Neutrophil (primary cell): ENCODE measurements at regions not wholly inside any gene's neighbourhood (a gene's known extent, or its start where the extent isn't known, plus 50 kb on each side); places are given as distances from the start of the nearest gene placed in this dataset.

Experiments used
- H3K27ac ChIP-seq: fragments of 200-600 bp; sonication (generic); 2 replicates; pipeline ENCODE4 v1.5.1; 2016; ENCODE audit warnings: mild to moderate bottlenecking, moderate library complexity
- H3K27me3 ChIP-seq: fragments of 200-600 bp; sonication (generic); 2 replicates; pipeline ENCODE4 v1.6.0; 2016; ENCODE audit warnings: mild to moderate bottlenecking
- H3K36me3 ChIP-seq: fragments of 200-600 bp; sonication (generic); 2 replicates; pipeline ENCODE4 v1.5.1; 2017
- H3K4me1 ChIP-seq, 2 experiments: fragments of 200-600 bp in 1 of 2; sonication (generic) in 1 of 2; 1 replicate in 1 of 2; 2 replicates in 1 of 2; pipeline versions ENCODE4 v1.5.1 to v1.6.1; 2013 to 2016; ENCODE audit warnings: low read depth in 1 of 2, low read length in 1 of 2, mild to moderate bottlenecking in 1 of 2, moderate library complexity in 1 of 2; ENCODE audit not compliant: control insufficient read depth in 1 of 2, insufficient read depth in 1 of 2
- H3K4me3 ChIP-seq, 2 experiments: fragments of 200-600 bp in 1 of 2; sonication (generic) in 1 of 2; 1 replicate in 1 of 2; 2 replicates in 1 of 2; pipeline ENCODE4 v1.5.1; 2013 to 2016; ENCODE audit warnings: low read depth in 1 of 2, low read length in 1 of 2, mild to moderate bottlenecking in 1 of 2, moderate library complexity in 1 of 2
- H3K9me3 ChIP-seq: fragments of 200-600 bp; sonication (generic); 2 replicates; pipeline ENCODE4 v1.5.1; 2016
- TF ChIP-seq, protein P1 (sequence below): fragments of 200-600 bp; sonication (generic); IDR thresholded peaks from 2 replicates; pipeline ENCODE4 v1.5.1; 2016; ENCODE audit warnings: antibody characterized with exemption

DNA sequence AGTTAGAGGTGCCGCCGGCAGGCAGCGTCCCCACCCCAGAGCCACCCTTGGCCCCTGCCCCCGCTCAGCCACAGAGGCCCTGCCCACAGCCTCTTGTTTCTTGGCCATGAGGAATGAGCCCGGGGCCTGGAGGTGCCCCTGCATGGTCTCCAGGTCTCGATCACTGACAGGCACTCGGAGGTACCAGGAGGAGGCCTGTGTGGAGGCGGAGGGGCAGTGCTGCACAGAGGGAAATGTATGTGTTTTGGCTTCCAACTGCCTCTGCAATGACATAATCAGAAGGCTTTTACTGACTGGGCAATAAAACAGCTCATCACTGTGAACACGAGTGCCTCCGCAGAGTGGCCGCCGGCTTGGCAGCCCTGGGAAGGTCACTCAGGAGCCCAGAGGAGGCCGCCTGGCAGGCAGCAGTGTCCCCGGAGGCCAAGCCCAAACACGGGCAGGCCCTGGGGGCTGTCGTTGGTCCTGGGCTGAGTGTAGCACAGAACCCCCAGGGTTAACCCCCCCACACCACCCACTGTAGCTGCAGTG is 61.1 kb upstream of the GATA5 start:
- Histone ChIP-seq H3K36me3 (no peaks in the 10 kb centered on the region), H3K4me1 (no peaks in the 10 kb centered on the region), H3K4me3 (no peak overlapping the region), H3K9me3 (no peaks in the 10 kb centered on the region), H3K27ac (no peak overlapping the region), H3K27me3 (peaks cover 3% of the 10 kb centered on the region)
- TF ChIP-seq, protein P1, sequence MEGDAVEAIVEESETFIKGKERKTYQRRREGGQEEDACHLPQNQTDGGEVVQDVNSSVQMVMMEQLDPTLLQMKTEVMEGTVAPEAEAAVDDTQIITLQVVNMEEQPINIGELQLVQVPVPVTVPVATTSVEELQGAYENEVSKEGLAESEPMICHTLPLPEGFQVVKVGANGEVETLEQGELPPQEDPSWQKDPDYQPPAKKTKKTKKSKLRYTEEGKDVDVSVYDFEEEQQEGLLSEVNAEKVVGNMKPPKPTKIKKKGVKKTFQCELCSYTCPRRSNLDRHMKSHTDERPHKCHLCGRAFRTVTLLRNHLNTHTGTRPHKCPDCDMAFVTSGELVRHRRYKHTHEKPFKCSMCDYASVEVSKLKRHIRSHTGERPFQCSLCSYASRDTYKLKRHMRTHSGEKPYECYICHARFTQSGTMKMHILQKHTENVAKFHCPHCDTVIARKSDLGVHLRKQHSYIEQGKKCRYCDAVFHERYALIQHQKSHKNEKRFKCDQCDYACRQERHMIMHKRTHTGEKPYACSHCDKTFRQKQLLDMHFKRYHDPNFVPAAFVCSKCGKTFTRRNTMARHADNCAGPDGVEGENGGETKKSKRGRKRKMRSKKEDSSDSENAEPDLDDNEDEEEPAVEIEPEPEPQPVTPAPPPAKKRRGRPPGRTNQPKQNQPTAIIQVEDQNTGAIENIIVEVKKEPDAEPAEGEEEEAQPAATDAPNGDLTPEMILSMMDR = no peak

DNA sequence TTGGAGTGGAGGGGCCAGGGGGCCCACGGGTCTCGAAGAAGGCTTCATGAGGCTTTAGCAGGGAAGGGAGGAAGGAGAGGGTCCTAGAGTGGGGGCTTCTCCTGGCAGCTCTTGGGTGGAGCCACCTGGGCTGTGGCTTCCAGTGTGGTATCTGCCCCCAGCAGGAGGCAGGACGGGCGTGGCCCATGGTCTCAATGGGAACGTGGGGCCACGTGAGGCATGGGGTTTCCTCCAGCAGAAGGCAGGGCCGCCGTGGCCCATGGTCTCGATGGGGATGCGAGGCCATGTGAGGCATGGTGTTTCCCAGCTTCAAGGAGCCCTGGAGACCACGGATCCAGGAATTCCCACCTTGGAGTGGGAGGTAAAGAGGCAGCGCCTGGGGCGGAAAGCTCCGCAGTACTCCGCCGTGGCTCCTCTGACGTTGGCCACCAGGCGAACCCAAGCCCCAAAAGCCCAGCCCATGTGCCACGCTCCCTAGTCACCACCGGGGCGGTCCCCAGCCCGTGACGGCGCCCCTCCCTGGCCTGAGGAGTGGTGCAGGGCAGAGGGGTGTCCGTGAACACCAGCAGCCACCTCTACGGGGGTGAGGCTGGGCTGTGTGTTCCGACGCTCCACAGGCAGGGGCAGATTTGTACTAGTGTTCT is 62.0 kb upstream of the GATA5 start:
- H3K4me3 ChIP-seq = no peak overlapping the region
- H3K4me1 ChIP-seq = no peaks in the 10 kb centered on the region
- H3K27me3 ChIP-seq = peaks cover 3% of the 10 kb centered on the region
- no peak overlapping the region for H3K27ac ChIP-seq
- no peaks in the 10 kb centered on the region for H3K9me3 ChIP-seq
- H3K36me3 ChIP-seq = no peaks in the 10 kb centered on the region
- TF ChIP-seq, protein P1 = no peak

DNA sequence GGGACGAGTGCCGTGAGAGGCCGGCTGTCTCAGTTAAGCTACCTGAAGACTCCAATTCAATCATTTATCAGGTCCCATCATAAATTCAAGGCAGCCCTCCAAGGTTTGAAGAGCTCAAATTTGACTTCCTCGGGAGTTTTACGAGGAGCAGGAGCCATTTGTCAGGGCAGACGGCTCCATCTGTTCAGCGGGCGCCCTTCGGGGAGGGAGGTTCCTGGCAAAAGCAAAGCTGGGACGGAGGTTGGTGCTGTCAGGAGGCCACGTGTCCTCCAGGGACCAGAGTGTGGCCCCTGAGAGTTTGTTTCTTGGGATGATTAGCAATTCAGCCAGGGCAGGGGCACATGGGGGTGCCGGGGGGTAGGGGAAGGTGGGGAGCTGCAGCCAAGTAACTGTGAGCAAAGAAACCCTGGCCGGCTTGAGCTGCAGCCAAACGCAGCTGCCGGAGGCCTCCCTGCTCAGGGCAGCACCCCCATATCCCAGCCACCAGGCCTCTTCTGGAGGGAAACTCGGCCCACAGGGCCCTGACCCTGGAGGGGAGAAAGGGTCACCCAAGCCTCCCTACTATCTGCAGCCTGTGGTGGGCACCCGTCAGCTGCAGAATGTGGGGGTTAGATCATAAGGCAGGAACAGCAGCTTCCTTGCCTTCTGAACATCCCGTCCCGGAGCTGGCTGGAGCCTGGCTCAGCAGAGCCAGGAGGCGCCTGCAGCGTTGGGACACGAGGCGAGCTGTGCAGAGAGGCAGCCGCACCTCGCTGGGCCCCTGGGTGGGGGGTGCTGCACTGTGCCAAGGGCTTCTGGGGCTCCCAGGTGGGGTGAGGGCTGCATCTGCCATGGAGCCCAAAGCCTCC is 63.6 kb upstream of the GATA5 start:
- Histone ChIP-seq H3K4me3 (no peak overlapping the region), H3K36me3 (no peaks in the 10 kb centered on the region), H3K9me3 (no peaks in the 10 kb centered on the region), H3K4me1 (no peaks in the 10 kb centered on the region), H3K27ac (no peak overlapping the region), H3K27me3 (peaks cover 8% of the 10 kb centered on the region)
- TF ChIP-seq, protein P1 = no peak

DNA sequence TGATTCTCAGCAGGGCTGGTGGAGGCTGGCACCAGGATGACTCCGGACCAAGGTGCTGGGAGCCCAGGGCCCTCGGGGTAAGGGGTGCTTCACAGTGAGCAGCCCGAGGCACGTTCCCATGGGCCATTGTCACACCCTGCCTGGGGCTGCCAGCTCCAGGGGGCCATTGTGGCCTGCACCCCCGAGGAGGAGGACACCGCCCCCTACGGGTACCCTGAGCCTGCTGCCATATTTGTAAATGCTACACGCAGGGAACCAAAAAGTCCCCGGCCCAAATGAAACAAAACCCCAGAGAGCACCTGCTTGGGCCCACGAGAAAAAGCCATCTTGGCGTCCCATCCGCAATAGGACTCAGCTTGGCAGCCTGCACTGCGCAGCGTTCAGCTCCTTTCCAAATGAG is 64.7 kb upstream of the GATA5 start:
- Histone ChIP-seq H3K4me3 (no peak overlapping the region), H3K9me3 (no peaks in the 10 kb centered on the region), H3K27me3 (peaks cover 12% of the 10 kb centered on the region), H3K36me3 (no peaks in the 10 kb centered on the region), H3K27ac (no peak overlapping the region), H3K4me1 (no peaks in the 10 kb centered on the region)
- TF ChIP-seq, protein P1 = no peak

DNA sequence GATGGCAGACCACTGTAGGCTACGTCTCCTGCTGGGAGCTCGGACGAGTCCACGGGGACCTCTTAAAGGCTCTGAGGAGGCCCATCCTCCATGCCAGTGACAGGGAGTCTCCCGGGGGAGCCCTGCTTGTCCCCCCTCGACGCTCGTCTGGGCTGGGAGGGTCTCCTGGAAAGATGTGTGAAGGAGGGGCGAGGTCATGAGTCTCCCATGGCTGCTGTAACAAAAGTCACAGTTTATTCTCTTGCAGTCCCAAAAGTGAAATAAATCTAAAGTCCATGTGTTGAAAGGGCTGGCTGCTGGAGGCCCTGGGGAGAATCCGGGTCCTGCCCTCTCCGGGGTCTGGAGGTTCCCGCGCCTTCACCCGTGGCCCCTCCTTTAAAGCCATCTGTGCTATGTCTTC is 67.1 kb upstream of the GATA5 start:
- Histone ChIP-seq H3K9me3 (no peaks in the 10 kb centered on the region), H3K36me3 (no peaks in the 10 kb centered on the region), H3K27me3 (peaks cover 22% of the 10 kb centered on the region), H3K27ac (no peak overlapping the region), H3K4me3 (no peak overlapping the region), H3K4me1 (no peaks in the 10 kb centered on the region)
- TF ChIP-seq, protein P1 = no peak
